KMS-11 (cell line): ENCODE measurements at regions not wholly inside any gene's neighbourhood (a gene's known extent, or its start where the extent isn't known, plus 50 kb on each side); places are given as distances from the start of the nearest gene placed in this dataset.

ENCODE experiments used
- H2AFZ ChIP-seq: fragments of 200-600 bp; sonication (generic); 2 replicates; pipeline ENCODE4 v1.6.1; 2016; ENCODE audit warnings: antibody characterized with exemption, mixed run types, low read depth
- H3K27ac ChIP-seq: fragments of 200-600 bp; sonication (generic); 2 replicates; pipeline ENCODE4 v1.6.1; 2016; ENCODE audit warnings: mild to moderate bottlenecking, mixed run types
- H3K27me3 ChIP-seq: fragments of 200-600 bp; sonication (generic); 2 replicates; pipeline ENCODE4 v1.6.1; 2017; ENCODE audit warnings: mild to moderate bottlenecking, low read depth, mixed run types, moderate library complexity; ENCODE audit not compliant: insufficient read depth
- H3K36me3 ChIP-seq: fragments of 200-600 bp; sonication (generic); 2 replicates; pipeline ENCODE4 v1.6.1; 2017; ENCODE audit warnings: mild to moderate bottlenecking, mixed run types; ENCODE audit not compliant: insufficient read depth
- H3K4me1 ChIP-seq: fragments of 200-600 bp; sonication (generic); 2 replicates; pipeline ENCODE4 v1.6.1; 2016; ENCODE audit warnings: mild to moderate bottlenecking, low read depth, mixed run types; ENCODE audit not compliant: poor library complexity, severe bottlenecking
- H3K4me2 ChIP-seq: fragments of 200-600 bp; sonication (generic); 2 replicates; pipeline ENCODE4 v1.7.0; 2016; ENCODE audit warnings: mild to moderate bottlenecking, mixed run types
- H3K4me3 ChIP-seq: fragments of 200-600 bp; sonication (generic); IDR thresholded peaks from 2 replicates; pipeline ENCODE4 v1.6.1; 2017; ENCODE audit warnings: low read depth, low read length, mixed read lengths; ENCODE audit not compliant: insufficient read depth
- H3K79me2 ChIP-seq: fragments of 200-600 bp; sonication (generic); 2 replicates; pipeline ENCODE4 v1.6.1; 2016; ENCODE audit warnings: low read depth, mixed run types; ENCODE audit not compliant: insufficient read depth
- H3K9ac ChIP-seq: fragments of 200-600 bp; sonication (generic); 2 replicates; pipeline ENCODE4 v1.6.1; 2016; ENCODE audit warnings: mild to moderate bottlenecking, mixed run types
- H4K20me1 ChIP-seq: fragments of 200-600 bp; sonication (generic); 2 replicates; pipeline ENCODE4 v1.6.1; 2016; ENCODE audit warnings: mild to moderate bottlenecking, mixed run types; ENCODE audit not compliant: insufficient read depth
- TF ChIP-seq, protein P1 (sequence below): fragments of 200-600 bp; sonication (generic); conservative IDR thresholded peaks from 2 replicates; pipeline ENCODE4 v1.6.1; 2017; ENCODE audit warnings: low read depth, mild to moderate bottlenecking, antibody characterized with exemption, low read length, moderate library complexity, mixed read lengths

DNA sequence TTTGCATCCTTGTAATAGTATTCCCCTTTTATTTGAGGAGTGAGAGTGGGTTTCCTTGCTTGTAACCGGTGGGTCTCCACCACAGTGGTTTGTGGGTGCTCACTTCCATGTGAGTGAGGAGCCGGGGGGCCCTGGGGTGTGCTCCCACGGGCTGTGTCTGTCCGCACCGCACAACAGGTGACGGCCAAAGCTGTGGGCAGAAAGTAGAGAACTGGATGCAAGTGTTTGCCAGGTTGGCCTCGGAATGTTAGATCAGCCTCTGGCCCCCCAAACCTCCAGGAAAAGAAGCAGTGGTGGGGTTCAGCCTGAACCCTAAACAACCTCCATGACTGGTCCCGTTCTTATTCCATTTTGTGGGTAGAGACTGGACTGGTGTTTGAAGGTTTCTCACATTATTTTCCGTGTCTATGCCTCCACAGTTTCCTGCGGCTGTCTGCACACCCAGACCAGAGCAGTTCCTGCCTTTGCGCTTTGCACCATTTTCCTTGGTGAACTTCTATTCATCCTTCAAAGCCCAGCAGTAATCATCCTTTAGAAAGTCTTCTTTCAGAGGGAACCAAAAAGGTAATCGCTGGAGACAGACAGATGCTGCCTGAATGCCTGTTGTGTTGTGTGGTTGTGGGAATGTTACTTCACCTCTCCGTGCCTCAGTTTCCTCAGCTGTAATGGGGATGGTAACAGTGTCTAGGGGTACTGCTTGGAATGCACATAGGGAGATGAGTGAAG is 77.2 kb downstream of the MYEOV start:
- Histone ChIP-seq H3K79me2 (no peaks in the 10 kb centered on the region), H3K4me3 (no peak overlapping the region), H2AFZ (no peak overlapping the region), H4K20me1 (no peaks in the 10 kb centered on the region), H3K27ac (no peak overlapping the region), H3K36me3 (no peaks in the 10 kb centered on the region), H3K4me1 (no peaks in the 10 kb centered on the region), H3K4me2 (no peak overlapping the region), H3K9ac (no peak overlapping the region), H3K27me3 (no peaks in the 10 kb centered on the region; the same call in 1 of the 2 replicates)
- TF ChIP-seq, protein P1, sequence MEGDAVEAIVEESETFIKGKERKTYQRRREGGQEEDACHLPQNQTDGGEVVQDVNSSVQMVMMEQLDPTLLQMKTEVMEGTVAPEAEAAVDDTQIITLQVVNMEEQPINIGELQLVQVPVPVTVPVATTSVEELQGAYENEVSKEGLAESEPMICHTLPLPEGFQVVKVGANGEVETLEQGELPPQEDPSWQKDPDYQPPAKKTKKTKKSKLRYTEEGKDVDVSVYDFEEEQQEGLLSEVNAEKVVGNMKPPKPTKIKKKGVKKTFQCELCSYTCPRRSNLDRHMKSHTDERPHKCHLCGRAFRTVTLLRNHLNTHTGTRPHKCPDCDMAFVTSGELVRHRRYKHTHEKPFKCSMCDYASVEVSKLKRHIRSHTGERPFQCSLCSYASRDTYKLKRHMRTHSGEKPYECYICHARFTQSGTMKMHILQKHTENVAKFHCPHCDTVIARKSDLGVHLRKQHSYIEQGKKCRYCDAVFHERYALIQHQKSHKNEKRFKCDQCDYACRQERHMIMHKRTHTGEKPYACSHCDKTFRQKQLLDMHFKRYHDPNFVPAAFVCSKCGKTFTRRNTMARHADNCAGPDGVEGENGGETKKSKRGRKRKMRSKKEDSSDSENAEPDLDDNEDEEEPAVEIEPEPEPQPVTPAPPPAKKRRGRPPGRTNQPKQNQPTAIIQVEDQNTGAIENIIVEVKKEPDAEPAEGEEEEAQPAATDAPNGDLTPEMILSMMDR: no peak

DNA sequence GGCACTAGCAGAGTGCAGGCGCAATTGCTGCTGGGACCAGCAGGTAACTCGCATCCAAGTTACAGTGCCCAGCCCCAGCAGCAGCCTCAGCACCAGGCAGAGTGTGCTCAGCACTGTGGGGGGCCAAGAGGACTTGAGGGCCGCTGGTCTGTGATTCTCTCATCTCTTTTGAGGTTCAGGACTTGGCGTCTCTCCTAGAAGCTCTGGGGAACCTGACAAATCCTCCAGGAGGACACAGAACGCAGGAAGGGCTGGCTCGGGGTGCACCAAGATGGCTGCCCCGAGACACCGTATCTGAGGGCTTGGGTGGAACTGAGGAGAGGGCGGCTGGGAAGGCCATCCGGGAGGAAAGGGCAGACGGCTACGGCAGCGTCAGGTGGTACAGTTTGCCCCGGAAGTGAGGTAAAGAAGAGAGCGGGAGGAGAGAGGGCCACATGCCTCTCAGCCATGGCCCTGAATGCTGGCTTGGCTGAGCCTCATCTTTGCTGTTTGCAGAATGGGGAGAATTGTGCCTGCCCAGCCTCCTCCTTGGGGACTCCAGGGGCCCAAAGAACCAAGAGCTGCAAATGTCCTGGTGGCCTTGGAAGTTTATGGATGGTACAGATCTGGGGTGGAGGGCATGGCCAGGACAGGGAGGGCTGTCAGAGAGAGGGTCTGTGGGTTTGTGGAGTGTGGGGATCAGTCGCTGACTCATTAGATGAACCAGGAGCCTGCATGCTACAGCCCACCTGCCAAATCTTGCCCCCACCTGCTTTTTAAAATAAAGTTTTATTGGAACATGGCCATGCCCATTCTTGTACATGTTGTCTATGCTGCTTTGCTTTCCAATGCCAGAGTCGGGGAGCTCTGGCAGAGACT is 78.0 kb downstream of the MYEOV start:
- Histone ChIP-seq H3K4me3 (no peak overlapping the region), H3K4me1 (no peaks in the 10 kb centered on the region), H2AFZ (no peak overlapping the region), H3K9ac (no peak overlapping the region), H3K4me2 (no peak overlapping the region), H3K36me3 (no peaks in the 10 kb centered on the region), H3K79me2 (no peaks in the 10 kb centered on the region), H3K27me3 (no peaks in the 10 kb centered on the region; the same call in 1 of the 2 replicates), H4K20me1 (no peaks in the 10 kb centered on the region), H3K27ac (no peak overlapping the region)
- TF ChIP-seq, protein P1: no peak

DNA sequence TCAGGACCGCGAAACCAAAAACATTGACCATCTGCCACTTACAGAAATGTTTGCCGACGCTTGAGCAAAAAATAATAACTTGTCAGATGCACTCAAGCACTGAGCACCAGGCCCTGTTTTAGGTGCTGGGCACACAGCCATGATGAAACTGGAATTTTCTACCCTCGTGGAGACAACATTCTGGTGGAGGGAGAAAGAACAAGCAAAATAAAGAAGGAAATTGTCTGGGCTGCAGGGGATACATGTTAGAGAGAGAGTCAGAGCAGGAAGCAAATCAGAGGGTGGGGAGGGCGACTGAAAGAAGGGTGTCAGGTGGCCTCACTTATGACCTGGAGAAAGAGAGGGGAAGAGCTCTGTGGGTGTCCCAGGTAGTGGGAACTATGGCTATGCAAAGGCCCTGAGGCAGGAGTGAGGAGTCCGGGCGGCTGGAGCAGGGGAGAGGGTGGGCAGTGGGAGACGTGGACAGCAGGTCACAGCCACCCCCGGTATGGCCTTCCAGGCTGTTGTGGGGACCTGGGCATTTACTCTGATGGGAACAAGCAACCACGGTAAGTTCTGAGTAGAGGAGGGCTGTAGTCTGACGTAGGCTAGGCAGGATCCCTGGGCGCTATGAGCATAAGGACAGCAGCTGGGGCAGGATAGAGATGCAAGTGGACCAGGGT is 78.8 kb downstream of the MYEOV start:
- no peaks in the 10 kb centered on the region; the same call in 1 of the 2 replicates for H3K27me3 ChIP-seq
- no peak overlapping the region for H2AFZ ChIP-seq
- no peaks in the 10 kb centered on the region for H4K20me1 ChIP-seq
- H3K4me3 ChIP-seq: no peak overlapping the region
- no peaks in the 10 kb centered on the region for H3K36me3 ChIP-seq
- TF ChIP-seq, protein P1: no peak
- H3K4me2 ChIP-seq: no peak overlapping the region
- no peak overlapping the region for H3K9ac ChIP-seq
- H3K79me2 ChIP-seq: no peaks in the 10 kb centered on the region
- no peaks in the 10 kb centered on the region for H3K4me1 ChIP-seq
- no peak overlapping the region for H3K27ac ChIP-seq

DNA sequence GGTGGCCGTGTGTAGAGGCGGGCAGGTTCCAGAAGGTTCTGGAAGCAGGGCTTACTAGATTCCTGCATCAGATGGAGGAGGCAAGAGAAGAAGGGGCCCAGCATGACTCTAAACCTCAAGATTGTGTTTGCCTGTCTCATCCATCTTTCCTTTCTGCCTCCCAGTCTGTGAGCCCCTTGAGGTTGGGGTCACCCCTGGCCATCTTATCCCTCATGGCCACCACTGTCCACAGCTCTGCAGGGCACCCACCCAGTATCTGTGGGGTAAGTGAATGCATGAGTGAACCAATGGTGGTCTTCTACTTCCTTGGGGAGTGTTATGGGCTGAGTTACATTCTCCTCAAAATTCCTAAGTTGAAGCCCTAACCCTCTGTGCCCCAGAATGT is 79.3 kb downstream of the MYEOV start:
- no peaks in the 10 kb centered on the region for H3K4me1 ChIP-seq
- no peaks in the 10 kb centered on the region for H3K79me2 ChIP-seq
- no peak overlapping the region for H3K9ac ChIP-seq
- no peak overlapping the region for H3K4me3 ChIP-seq
- H4K20me1 ChIP-seq: no peaks in the 10 kb centered on the region
- no peaks in the 10 kb centered on the region; the same call in 1 of the 2 replicates for H3K27me3 ChIP-seq
- H3K36me3 ChIP-seq: no peaks in the 10 kb centered on the region
- no peak overlapping the region for H2AFZ ChIP-seq
- no peak overlapping the region for H3K27ac ChIP-seq
- H3K4me2 ChIP-seq: no peak overlapping the region
- TF ChIP-seq, protein P1: no peak
